ENCODE measurements at regions not wholly inside any gene's neighbourhood (a gene's known extent, or its start where the extent isn't known, plus 50 kb on each side); places are given as distances from the start of the nearest gene placed in this dataset.
A peak's percentile ranks its signal among the peaks of the same experiment; 100 is the strongest.
"Not testable (repeated sequence)": the region's sequence is repeated elsewhere in the genome, so short reads cannot be mapped to it uniquely, and the experiment has no call there.

GRCh38 chr11:129503646-129504045 is 128.0 kb downstream of the BARX2 start:
- DNase-seq = no peak

- DNase-seq = peak; percentile 37
Measured at GRCh38 chr11:129505266-129505665, 129.6 kb downstream of the BARX2 start.

- DNase-seq = no peak
Measured at GRCh38 chr11:129508163-129508562, 132.5 kb downstream of the BARX2 start.

- no peak for DNase-seq
Measured at GRCh38 chr11:129528296-129528695, 152.6 kb downstream of the BARX2 start.

GRCh38 chr11:129530154-129530895 is 154.7 kb downstream of the BARX2 start:
- DNase-seq = no peak

GRCh38 chr11:129533395-129533794 is 157.7 kb downstream of the BARX2 start:
- no peak for DNase-seq

- DNase-seq = no peak
Measured at GRCh38 chr11:129536338-129536737, 160.7 kb downstream of the BARX2 start.

GRCh38 chr11:129538323-129538722 is 162.7 kb downstream of the BARX2 start:
- no peak for DNase-seq

GRCh38 chr11:129543515-129544290 is 168.1 kb downstream of the BARX2 start:
- DNase-seq = no peak

GRCh38 chr11:129544691-129545090 is 169.0 kb downstream of the BARX2 start:
- no peak for DNase-seq

GRCh38 chr11:129546266-129546665 is 170.6 kb downstream of the BARX2 start:
- DNase-seq = no peak

- no peak for DNase-seq
Measured at GRCh38 chr11:129557421-129557820, 181.8 kb downstream of the BARX2 start.

- no peak for DNase-seq
Measured at GRCh38 chr11:129569007-129569406, 193.4 kb downstream of the BARX2 start.

GRCh38 chr11:129572667-129573066 is 197.0 kb downstream of the BARX2 start:
- DNase-seq = not testable (repeated sequence)

- no peak for DNase-seq
Measured at GRCh38 chr11:129573161-129573560, 197.5 kb downstream of the BARX2 start.

GRCh38 chr11:129574431-129574830 is 198.8 kb downstream of the BARX2 start:
- no peak for DNase-seq

GRCh38 chr11:129576652-129577051 is 201.0 kb downstream of the BARX2 start:
- DNase-seq = no peak

GRCh38 chr11:129578006-129578405 is 202.4 kb downstream of the BARX2 start:
- no peak for DNase-seq

- no peak for DNase-seq
Measured at GRCh38 chr11:129580278-129580677, 204.6 kb downstream of the BARX2 start.

- DNase-seq = peak; percentile 76
Measured at GRCh38 chr11:129584316-129584715, 208.7 kb downstream of the BARX2 start.

- peak; percentile 44 for DNase-seq
Measured at GRCh38 chr11:129589190-129589860, 213.7 kb downstream of the BARX2 start.

- no peak for DNase-seq
Measured at GRCh38 chr11:129590030-129590752, 214.5 kb downstream of the BARX2 start.

Data from tongue (tissue), 1 donor.